GM19468 (cell line): ENCODE measurements at regions not wholly inside any gene's neighbourhood (a gene's known extent, or its start where the extent isn't known, plus 50 kb on each side); places are given as distances from the start of the nearest gene placed in this dataset.
"Not testable (repeated sequence)": the region's sequence is repeated elsewhere in the genome, so short reads cannot be mapped to it uniquely, and the experiment has no call there.

ENCODE experiments used
- ATAC-seq: cut with Tn5 transposase; IDR thresholded peaks from one replicate; pipeline ENCODE4 v1.9.1; 2021; ENCODE audit warnings: mild to moderate bottlenecking, moderate library complexity, moderate number of reproducible peaks; ENCODE audit not compliant: unreplicated experiment; ENCODE audit errors: extremely low read depth

DNA sequence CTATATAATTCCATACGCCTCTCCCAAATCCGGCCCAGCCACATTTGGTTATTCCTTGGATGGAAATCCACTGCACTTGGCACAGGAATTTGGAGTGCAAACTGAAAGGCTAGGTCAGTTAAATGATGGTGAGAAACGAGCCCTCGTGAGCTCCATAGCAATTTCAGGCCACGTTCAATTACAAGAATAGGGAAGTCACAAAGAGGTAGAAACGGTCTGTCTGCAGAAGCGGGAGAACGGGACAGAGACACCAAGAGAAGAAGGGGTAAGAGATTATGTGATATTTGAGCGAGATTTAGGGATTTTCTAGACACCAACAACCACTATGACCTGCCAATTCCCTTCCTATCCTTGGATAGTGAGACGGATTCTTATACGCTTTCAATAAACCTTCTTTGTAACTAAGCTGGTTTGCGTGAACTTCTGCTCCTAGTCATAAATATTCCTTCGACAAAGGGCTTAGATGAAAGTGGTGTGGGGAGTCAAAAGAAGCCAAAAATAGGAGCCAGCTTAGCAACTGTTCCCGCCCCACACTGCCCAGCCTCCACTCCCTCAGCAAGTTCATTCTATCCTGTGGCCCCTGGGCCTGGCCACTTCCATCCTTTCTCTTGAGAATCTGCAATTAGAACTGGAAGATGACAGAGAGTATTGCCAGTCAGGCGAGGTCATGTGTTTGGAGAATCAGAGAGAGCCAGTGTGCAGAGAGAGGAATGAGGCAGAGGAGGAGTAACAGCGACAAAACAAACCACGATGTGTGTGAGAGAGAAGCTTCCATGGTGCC lies 118.4 kb downstream of the ZNF608 start:
- ATAC-seq, result no peak

- ATAC-seq, result no peak
These were observed 120.4 kb downstream of the ZNF608 start for GRCh38 chr5:124626053-124626452.

DNA sequence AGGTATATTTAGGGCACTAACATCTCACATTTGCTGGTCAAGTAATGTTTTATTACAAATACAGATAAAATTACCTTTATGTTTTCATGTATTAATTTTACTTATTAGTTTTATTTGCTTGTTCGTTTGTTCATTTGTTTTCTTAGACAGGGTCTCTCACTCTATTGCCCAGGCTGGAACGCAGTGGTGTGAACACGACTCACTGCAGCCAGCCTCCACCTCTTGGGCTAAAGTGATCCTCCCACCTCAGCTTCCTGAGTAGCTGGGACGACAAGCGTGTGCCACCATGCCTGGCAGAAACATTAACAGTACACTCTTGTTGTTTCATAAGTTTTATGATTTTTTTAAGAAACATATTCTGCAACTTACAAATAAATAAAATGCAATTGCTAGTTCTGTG lies 123.2 kb downstream of the ZNF608 start:
- ATAC-seq, result no peak

DNA sequence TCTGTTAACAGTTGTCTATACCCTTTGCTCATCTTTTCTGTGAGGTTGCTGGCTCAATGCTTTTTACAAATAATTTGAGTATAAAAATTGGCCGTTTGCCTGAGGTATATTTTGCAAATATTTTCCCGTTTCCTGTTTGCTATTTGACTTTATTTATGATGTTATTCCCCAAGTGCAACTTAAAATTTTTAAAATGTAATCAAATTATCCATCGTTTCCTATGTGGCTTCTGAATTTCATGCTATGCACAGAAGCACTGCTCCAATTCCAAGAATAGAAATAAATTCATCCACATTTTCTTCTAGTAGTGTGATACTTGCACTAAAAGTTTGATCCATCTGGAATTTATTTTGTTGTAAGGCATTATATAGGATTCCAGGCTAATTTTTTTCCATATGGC lies 123.6 kb downstream of the ZNF608 start:
- no peak for ATAC-seq

DNA sequence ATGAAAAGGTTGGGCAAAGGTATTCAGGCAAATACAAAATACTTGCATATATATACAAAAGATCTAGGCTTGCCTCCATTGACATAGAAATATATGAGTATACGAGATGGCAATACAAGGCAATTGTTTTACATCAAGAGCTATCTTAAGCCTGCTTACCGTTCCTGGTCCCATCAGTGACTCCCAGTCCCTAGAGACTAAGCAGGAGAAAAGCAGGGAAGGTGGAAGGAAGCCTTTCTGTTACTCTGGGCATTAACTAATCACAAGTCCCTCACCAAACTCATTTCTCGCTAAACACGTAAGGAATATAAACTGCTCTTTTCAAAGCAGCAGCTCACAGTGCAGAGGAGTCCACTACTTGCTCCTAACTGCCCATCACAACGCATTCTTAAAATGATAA lies 125.2 kb downstream of the ZNF608 start:
- no peak for ATAC-seq

GRCh38 chr5:124620743-124621142 lies 125.7 kb downstream of the ZNF608 start:
- ATAC-seq, result no peak

DNA sequence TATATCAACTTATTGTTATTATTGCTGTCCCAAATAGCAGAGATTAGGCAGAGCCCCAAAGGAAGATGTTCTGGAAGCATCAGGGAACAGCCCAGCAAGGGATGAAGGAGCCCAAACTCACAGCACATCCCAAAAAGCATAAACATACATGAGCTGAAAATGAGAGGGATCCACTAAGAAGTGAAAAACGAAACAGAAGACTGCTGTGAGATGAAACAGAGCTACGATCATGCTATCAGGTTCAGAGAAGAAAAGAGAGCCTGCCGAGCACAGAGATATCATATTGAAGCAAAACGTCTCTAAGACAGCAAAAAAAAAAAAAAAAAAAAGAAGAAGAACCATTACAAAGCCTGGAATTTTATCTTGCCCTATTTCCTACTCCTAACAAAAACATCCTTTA lies 127.3 kb downstream of the ZNF608 start:
- ATAC-seq, result no peak

DNA sequence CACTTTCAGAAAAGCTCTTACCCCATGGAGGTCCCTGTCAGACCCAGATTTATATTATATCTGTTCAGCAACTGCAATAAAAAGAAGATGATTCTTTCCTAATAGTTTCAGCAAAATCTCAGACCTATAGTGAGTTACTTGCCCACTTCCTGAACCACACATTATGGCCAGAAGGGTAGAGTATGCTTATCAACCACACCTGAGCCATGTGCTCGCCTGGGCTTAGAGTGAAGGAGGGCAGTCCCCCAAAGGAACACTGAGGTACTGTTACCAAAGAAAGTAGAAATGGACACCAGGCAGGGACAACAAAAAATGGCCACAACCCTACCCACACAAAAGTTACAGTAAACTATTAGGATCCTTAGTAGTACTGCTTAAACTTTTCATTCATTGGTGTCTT lies 128.7 kb downstream of the ZNF608 start:
- no peak for ATAC-seq

- ATAC-seq, result no peak
These were observed 131.5 kb downstream of the ZNF608 start for GRCh38 chr5:124614836-124615385.

DNA sequence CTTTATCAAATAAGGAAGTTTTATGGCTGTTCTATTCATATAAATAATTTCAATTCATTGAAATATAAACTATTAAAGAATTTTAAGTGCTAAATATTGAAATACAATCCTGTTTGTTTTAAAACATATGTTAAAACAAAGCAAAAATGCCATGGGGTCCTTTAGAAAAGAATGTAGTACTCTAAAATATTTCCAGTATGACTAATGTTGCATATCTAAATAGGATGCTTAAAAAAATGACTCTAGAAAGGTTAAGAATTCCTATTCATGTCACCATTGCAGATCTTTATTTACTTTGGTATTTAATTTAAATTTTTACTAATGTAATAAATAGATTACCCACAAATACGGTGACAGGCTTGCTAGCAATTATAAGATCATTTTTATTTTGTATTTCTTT lies 132.3 kb downstream of the ZNF608 start:
- no peak for ATAC-seq

DNA sequence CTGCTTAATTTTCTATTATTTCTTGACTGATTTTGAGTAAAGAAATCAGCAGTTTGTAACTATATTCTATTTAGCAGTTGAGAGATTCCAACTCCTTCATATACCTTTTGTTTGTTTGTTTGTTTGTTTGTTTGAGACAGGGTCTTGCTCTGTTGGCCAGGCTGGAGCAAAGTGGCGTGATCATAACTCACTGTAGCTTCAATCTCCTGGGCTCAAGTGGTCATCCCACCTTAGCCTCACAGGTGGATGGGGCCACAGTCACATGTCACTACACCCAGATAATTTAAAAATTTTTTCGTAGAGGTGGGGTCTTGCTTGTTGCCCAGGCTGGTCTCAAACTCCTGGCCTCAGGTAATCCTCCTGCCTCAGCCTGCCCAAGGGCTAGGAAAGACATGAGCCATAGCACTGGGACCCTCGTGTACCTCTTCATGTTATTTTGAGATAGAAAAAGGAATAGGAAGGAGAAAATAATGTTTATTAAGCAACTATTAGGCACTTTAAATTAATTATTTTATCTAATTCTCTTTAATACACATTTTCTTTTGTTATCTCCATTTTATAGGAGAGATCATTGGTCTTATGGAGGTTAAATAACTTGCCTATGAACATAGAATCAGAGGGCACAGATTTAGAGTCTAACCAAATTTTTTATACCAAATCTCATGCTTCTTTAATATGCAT lies 133.0 kb downstream of the ZNF608 start:
- no peak for ATAC-seq

DNA sequence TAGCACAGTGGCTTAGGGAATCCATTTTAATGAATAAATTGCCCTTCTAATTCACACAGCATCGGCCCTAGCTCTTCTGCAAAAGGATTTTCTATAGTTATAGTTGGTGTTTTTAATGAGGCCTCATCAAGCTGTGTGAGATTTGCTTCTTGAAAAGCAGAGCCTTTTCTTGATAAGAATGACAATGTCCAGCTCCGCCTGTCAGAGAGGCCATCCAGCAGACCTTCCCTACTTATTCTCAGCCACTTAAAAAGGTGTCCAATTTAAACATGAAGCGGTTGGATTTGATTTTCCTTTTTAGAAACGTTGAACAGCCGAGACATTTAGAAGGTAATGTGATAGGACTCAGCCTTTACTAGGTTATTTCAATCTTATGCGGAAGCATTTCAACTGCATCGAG lies 134.4 kb downstream of the ZNF608 start:
- ATAC-seq, result no peak

- ATAC-seq, result not testable (repeated sequence)
These were observed 135.2 kb downstream of the ZNF608 start for GRCh38 chr5:124611262-124611661.

GRCh38 chr5:124609685-124610084 lies 136.8 kb downstream of the ZNF608 start:
- not testable (repeated sequence) for ATAC-seq

GRCh38 chr5:124606543-124606942 lies 139.9 kb downstream of the ZNF608 start:
- no peak for ATAC-seq

GRCh38 chr5:124606093-124606492 lies 140.3 kb downstream of the ZNF608 start:
- ATAC-seq, result no peak

GRCh38 chr5:124605541-124605940 lies 140.9 kb downstream of the ZNF608 start:
- no peak for ATAC-seq

DNA sequence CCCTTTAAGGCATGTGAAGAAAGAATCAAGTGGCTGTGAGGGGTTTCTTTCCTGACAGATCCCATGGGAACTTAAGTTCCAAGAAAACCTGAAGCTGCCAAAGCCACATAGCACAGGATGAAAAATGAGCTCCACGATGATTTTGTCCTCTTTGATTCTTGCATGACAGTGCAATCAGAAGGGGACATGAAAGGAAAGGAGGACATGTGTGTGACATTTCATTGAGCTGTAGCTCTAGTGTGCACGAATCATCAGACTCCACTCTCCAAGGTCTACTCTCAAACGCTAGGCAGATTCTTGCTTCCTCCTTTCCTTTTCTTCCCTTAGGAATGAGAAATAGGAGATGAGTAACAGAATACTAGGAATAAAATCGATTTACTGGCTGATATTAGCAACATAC lies 142.0 kb downstream of the ZNF608 start:
- ATAC-seq, result no peak

GRCh38 chr5:124602925-124603650 lies 143.4 kb downstream of the ZNF608 start:
- ATAC-seq, result no peak

GRCh38 chr5:124599028-124599973 lies 147.1 kb downstream of the ZNF608 start:
- peak; percentile 47 for ATAC-seq
